Fibroblast of villous mesenchyme (primary cell): ENCODE measurements at regions not wholly inside any gene's neighbourhood (a gene's known extent, or its start where the extent isn't known, plus 50 kb on each side); places are given as distances from the start of the nearest gene placed in this dataset.
"Not testable (repeated sequence)": the region's sequence is repeated elsewhere in the genome, so short reads cannot be mapped to it uniquely, and the experiment has no call there.

Experiments used
- DNase-seq: peaks from one replicate; pipeline ENCODE4 v3.0.0-alpha.2; 2010; ENCODE audit warnings: low read depth
- H3K4me3 ChIP-seq: 2 replicates; pipeline ENCODE4 v1.5.1; 2011; ENCODE audit warnings: low read depth, mild to moderate bottlenecking, low read length
- TF ChIP-seq, protein P1 (sequence below): IDR thresholded peaks from 2 replicates; pipeline ENCODE4 v1.5.1; 2012; ENCODE audit warnings: low read depth, mild to moderate bottlenecking, low read length; ENCODE audit not compliant: insufficient read depth

DNA sequence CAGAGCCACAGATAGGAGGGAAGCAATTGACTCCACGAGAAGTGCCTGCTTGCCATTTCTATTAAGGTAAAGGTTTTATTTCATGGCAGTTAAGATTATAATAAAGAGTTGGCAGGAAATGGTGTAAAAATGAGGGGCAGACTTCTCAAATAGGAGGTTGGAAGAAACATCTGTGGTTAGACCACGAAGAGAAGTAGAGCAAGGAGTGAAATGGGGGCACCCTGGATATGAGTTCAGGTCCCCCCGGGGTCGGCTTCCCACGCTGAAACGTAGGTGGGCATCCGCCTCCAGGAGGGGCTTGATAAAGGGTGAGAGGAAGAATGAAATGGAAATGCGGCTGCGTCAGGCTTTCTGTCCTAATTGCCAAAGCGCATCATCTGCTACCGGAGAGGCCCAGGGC lies 209.1 kb downstream of the MAF start:
- TF ChIP-seq, protein P1, sequence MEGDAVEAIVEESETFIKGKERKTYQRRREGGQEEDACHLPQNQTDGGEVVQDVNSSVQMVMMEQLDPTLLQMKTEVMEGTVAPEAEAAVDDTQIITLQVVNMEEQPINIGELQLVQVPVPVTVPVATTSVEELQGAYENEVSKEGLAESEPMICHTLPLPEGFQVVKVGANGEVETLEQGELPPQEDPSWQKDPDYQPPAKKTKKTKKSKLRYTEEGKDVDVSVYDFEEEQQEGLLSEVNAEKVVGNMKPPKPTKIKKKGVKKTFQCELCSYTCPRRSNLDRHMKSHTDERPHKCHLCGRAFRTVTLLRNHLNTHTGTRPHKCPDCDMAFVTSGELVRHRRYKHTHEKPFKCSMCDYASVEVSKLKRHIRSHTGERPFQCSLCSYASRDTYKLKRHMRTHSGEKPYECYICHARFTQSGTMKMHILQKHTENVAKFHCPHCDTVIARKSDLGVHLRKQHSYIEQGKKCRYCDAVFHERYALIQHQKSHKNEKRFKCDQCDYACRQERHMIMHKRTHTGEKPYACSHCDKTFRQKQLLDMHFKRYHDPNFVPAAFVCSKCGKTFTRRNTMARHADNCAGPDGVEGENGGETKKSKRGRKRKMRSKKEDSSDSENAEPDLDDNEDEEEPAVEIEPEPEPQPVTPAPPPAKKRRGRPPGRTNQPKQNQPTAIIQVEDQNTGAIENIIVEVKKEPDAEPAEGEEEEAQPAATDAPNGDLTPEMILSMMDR, result no peak
- DNase-seq, result no peak
- no peak overlapping the region for H3K4me3 ChIP-seq

GRCh38 chr16:79390481-79391051 lies 210.0 kb downstream of the MAF start:
- DNase-seq, result no peak

GRCh38 chr16:79388396-79388795 lies 212.1 kb downstream of the MAF start:
- no peak for DNase-seq
- H3K4me3 ChIP-seq, result no peak overlapping the region
- TF ChIP-seq, protein P1, result no peak

More at GRCh38 chr16:79390481-79391051, 210.0 kb downstream of the MAF start:
- TF ChIP-seq, protein P1, result no peak
- H3K4me3 ChIP-seq, result no peak overlapping the region

DNA sequence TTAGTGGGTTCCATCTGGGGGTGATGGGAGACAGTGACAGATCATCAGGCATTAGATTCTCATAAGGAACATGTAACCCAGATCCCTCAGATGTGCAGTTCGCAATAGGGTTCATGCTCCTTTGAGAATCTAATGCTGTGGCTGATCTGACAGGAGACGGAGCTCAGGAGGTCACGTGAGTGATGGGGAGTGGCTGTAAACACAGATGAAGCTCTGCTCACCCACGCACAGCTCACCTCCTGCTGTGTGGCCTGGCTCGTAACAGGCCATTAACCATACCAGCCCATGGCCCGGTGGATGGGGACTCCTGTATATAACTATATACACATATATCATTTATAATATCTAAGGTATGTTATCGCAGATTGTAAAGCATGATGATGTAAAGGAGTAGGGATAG lies 214.2 kb downstream of the MAF start:
- TF ChIP-seq, protein P1, result no peak
- H3K4me3 ChIP-seq, result no peak overlapping the region
- no peak for DNase-seq

DNA sequence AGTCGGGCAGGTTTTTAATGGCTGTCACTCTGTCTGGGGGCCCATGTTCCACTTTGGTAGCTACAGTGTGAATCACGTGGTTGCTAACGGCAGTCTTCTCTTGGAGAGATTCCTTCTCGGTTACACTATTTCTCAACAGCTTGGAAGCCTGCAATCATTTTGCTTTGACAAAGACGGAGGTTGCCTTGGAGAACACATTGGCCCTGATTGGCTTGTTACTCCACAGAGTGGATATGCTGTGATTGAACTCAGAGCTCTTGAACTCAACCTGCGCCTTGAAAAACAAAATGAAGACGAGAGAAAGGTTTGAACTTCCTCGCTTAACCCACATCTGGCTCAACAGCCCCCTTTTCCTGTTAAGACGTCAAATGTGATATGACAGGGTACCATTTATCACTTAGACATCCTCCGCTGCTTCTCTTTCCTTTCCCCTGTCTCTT lies 218.9 kb downstream of the MAF start:
- no peak overlapping the region for H3K4me3 ChIP-seq
- TF ChIP-seq, protein P1, result no peak
- no peak for DNase-seq

DNA sequence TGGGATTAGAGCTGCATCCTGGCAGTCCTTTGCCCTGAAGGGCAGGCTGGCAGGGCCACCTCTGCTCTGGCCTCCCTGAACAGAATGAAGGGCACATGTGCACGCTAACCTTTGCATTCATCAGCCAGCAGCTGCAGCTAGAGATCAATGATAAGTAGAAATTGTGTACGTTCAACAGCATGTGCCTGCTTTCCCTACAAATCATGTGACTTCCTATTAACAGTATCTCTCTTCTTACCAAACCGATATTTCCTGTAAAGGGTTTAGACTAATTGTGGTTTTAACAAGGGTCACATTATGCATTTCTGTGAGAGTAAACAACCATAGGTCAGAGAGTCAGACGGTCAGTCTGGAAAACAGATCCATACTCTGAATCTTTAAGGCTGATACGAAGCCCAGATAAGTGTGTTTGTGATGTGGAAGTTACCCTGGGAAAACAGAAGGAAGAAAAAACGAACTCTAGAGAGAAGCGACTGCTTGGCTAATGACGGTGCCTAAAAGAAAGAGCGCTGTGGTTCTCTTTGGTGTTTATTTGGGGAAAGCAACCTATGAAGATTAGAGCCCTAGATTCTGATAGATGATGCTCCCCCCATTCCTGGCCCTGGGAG lies 219.4 kb downstream of the MAF start:
- TF ChIP-seq, protein P1, result no peak
- H3K4me3 ChIP-seq, result no peak overlapping the region
- peak; percentile 13 for DNase-seq

DNA sequence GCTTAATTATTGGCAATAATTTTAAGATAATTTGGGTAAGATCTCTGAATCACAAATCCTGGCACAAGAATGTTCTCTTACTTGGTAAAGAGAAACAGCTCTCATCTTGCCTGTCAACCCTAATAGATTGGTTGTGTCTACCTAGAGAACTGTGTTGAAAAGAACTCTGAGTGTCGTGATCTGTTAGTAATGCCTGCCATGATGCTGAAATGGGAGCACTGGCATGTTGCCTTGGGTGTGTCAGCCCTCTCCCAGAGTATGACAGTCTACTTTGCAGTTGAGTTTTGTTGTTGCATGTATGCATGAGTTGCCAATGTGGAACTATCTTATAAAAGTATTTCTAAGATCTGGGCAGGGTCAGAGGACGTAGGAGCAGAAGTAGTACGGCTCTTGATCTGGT lies 221.4 kb downstream of the MAF start:
- TF ChIP-seq, protein P1, result no peak
- H3K4me3 ChIP-seq, result no peak overlapping the region

GRCh38 chr16:79377082-79377481 lies 223.5 kb downstream of the MAF start:
- DNase-seq, H3K4me3 ChIP-seq: not testable (repeated sequence)

More for the DNA sequence above, 221.4 kb downstream of the MAF start:
- no peak for DNase-seq
